HEK293T (cell line): ENCODE measurements at regions not wholly inside any gene's neighbourhood (a gene's known extent, or its start where the extent isn't known, plus 50 kb on each side); places are given as distances from the start of the nearest gene placed in this dataset.
"Not testable (repeated sequence)": the region's sequence is repeated elsewhere in the genome, so short reads cannot be mapped to it uniquely, and the experiment has no call there.

ENCODE experiments used
- CTCF ChIA-PET: fragments of 350-600 bp; formaldehyde crosslinking; extraction: SDS; loops from one replicate; lab custom pipeline; 2021; ENCODE audit warnings: antibody characterized with exemption, inconsistent platforms; lab: Yijun Ruan, JAX
- POLR2A ChIA-PET: fragments of 350-600 bp; formaldehyde crosslinking; extraction: SDS; loops from one replicate; lab custom pipeline; 2020; ENCODE audit warnings: antibody characterized with exemption, inconsistent platforms; lab: Yijun Ruan, JAX
- DNase-seq: peaks from one replicate; pipeline ENCODE4 v3.0.0; 2012; ENCODE audit warnings: mixed read lengths; ENCODE audit errors: extremely low spot score
- ARNT ChIP-seq: fragments of 450-650 bp; IDR thresholded peaks from 2 replicates; pipeline ENCODE4 v1.6.1; 2017; ENCODE audit warnings: mild to moderate bottlenecking
- BHLHE40 ChIP-seq: fragments of 450-650 bp; IDR thresholded peaks from 2 replicates; pipeline ENCODE4 v1.6.1; 2016; ENCODE audit warnings: mild to moderate bottlenecking, moderate library complexity, borderline replicate concordance
- CTBP1 ChIP-seq: fragments of 450-650 bp; IDR thresholded peaks from 2 replicates; pipeline ENCODE4 v1.6.1; 2016; ENCODE audit warnings: borderline replicate concordance
- ELF4 ChIP-seq: fragments of 450-650 bp; IDR thresholded peaks from 2 replicates; pipeline ENCODE4 v1.6.1; 2017; ENCODE audit warnings: antibody characterized with exemption
- FOXA1 ChIP-seq: fragments of 450-650 bp; IDR thresholded peaks from 2 replicates; pipeline ENCODE4 v1.6.1; 2016; ENCODE audit warnings: mild to moderate bottlenecking
- FOXK2 ChIP-seq: fragments of 450-650 bp; IDR thresholded peaks from 2 replicates; pipeline ENCODE4 v1.6.1; 2016; ENCODE audit warnings: mild to moderate bottlenecking
- FOXM1 ChIP-seq: fragments of 450-650 bp; IDR thresholded peaks from 2 replicates; pipeline ENCODE4 v1.6.1; 2017; ENCODE audit warnings: mild to moderate bottlenecking, borderline replicate concordance
- HDGF ChIP-seq: fragments of 450-650 bp; IDR thresholded peaks from 2 replicates; pipeline ENCODE4 v1.6.1; 2017; ENCODE audit warnings: antibody characterized with exemption, borderline replicate concordance
- L3MBTL2 ChIP-seq: fragments of 450-650 bp; conservative IDR thresholded peaks from 2 replicates; pipeline ENCODE4 v1.6.1; 2016; ENCODE audit warnings: mild to moderate bottlenecking
- LEF1 ChIP-seq: fragments of 450-650 bp; IDR thresholded peaks from 2 replicates; pipeline ENCODE4 v1.6.1; 2017; ENCODE audit warnings: mild to moderate bottlenecking, borderline replicate concordance
- NFRKB ChIP-seq: fragments of 450-650 bp; IDR thresholded peaks from 2 replicates; pipeline ENCODE4 v1.6.1; 2016; ENCODE audit warnings: mild to moderate bottlenecking, moderate library complexity
- PKNOX1 ChIP-seq: fragments of 450-650 bp; IDR thresholded peaks from 2 replicates; pipeline ENCODE4 v1.6.1; 2016
- SP1 ChIP-seq: fragments of 450-650 bp; IDR thresholded peaks from 2 replicates; pipeline ENCODE4 v1.6.1; 2017
- SUZ12 ChIP-seq: fragments of 450-650 bp; IDR thresholded peaks from 2 replicates; pipeline ENCODE4 v1.6.1; 2016; ENCODE audit warnings: mild to moderate bottlenecking
- TARDBP ChIP-seq: fragments of 450-650 bp; IDR thresholded peaks from 2 replicates; pipeline ENCODE4 v1.6.1; 2016
- ZNF384 ChIP-seq: fragments of 450-650 bp; IDR thresholded peaks from 2 replicates; pipeline ENCODE4 v1.6.1; 2016

- POLR2A ChIA-PET = no interaction called here
- TF ChIP-seq NFRKB = no peak
- TF ChIP-seq SUZ12 = no peak
- no peak for TF ChIP-seq HDGF
- TF ChIP-seq PKNOX1 = no peak
- TF ChIP-seq LEF1 = no peak
- TF ChIP-seq ARNT = no peak
- no peak for TF ChIP-seq FOXA1
- TF ChIP-seq ZNF384 = no peak
- no peak for TF ChIP-seq FOXM1
- TF ChIP-seq L3MBTL2 = no peak
- TF ChIP-seq BHLHE40 = no peak
- no peak for TF ChIP-seq FOXK2
- TF ChIP-seq TARDBP = no peak
- TF ChIP-seq SP1 = no peak
- TF ChIP-seq CTBP1 = no peak
- DNase-seq = no peak
- CTCF ChIA-PET = no interaction called here
Observed at GRCh38 chr5:113759505-113759904, 246.0 kb downstream of the YTHDC2 start.

GRCh38 chr5:113760486-113760885 lies 247.0 kb downstream of the YTHDC2 start:
- ChIA-PET POLR2A (no interaction called here), CTCF (interaction anchor here (0.6 kb wide), 1 partner anchor 49 kb away, joined by 3 read pairs; no protein-coding TSS in a partner anchor)
- TF ChIP-seq TARDBP = no peak
- no peak for TF ChIP-seq FOXM1
- no peak for TF ChIP-seq SUZ12
- no peak for DNase-seq

GRCh38 chr5:113761594-113761993 lies 248.1 kb downstream of the YTHDC2 start:
- POLR2A ChIA-PET = no interaction called here
- TF ChIP-seq HDGF (no peak), ZNF384 (no peak), CTBP1 (no peak), ARNT (no peak), SUZ12 (no peak), L3MBTL2 (no peak), PKNOX1 (no peak), NFRKB (no peak), BHLHE40 (no peak), FOXM1 (no peak), ELF4 (no peak), LEF1 (no peak), FOXK2 (no peak), SP1 (no peak), TARDBP (no peak)
- CTCF ChIA-PET = no interaction called here
- DNase-seq = no peak

GRCh38 chr5:113764382-113764781 lies 250.9 kb downstream of the YTHDC2 start:
- ChIA-PET CTCF (no interaction called here), POLR2A (no interaction called here)
- TF ChIP-seq HDGF (no peak), LEF1 (no peak), BHLHE40 (no peak), NFRKB (no peak), CTBP1 (no peak), PKNOX1 (no peak), ZNF384 (no peak), L3MBTL2 (no peak), SUZ12 (no peak), FOXA1 (no peak), SP1 (no peak), FOXM1 (no peak), TARDBP (no peak)
- DNase-seq = no peak

GRCh38 chr5:113766827-113767226 lies 253.3 kb downstream of the YTHDC2 start:
- CTCF ChIA-PET, POLR2A ChIA-PET: not testable (repeated sequence)

GRCh38 chr5:113770648-113771047 lies 257.2 kb downstream of the YTHDC2 start:
- no peak for TF ChIP-seq SUZ12
- TF ChIP-seq FOXK2 = no peak
- TF ChIP-seq FOXA1 = no peak
- ChIA-PET POLR2A (no interaction called here), CTCF (no interaction called here)
- DNase-seq = no peak

More at GRCh38 chr5:113766827-113767226, 253.3 kb downstream of the YTHDC2 start:
- DNase-seq = not testable (repeated sequence)

GRCh38 chr5:113771483-113771882 lies 258.0 kb downstream of the YTHDC2 start:
- ChIA-PET CTCF (no interaction called here), POLR2A (no interaction called here)
- TF ChIP-seq CTBP1 = no peak
- TF ChIP-seq NFRKB = no peak
- DNase-seq = no peak
